HL-60 (cell line): ENCODE measurements at regions not wholly inside any gene's neighbourhood (a gene's known extent, or its start where the extent isn't known, plus 50 kb on each side); places are given as distances from the start of the nearest gene placed in this dataset.

ENCODE experiments used
- POLR2AphosphoS5 ChIP-seq: IDR thresholded peaks from 2 replicates; pipeline ENCODE4 v1.6.1; 2012; ENCODE audit warnings: low read depth
- TF ChIP-seq, protein P1 (sequence below): IDR thresholded peaks from one replicate; pipeline ENCODE4 v1.5.1; 2011; ENCODE audit warnings: low read length, control low read depth, inconsistent platforms; ENCODE audit not compliant: insufficient read depth
- TF ChIP-seq, protein P2 (sequence below): IDR thresholded peaks from 2 replicates; pipeline ENCODE4 v1.6.1; 2012; ENCODE audit warnings: low read depth; ENCODE audit not compliant: insufficient replicate concordance

DNA sequence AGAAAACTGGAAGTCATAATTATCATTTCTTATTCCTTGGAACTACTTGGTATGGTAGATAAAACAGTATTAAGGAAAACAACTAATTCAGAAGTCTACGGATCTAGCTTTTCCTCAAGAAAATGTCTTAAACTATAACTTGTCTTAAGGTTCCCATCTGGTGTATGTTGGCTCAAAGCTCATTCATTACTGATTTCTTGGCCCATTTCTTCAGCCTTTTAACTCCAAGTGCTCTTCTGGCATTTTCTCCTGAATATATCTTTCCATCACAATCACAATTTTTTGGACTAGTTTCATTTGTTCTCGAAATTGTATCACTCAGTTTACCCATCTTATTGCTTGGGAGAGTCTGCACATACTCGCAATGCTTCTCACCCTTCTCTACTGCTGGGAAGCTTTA is 150.1 kb downstream of the C12orf50 start:
- TF ChIP-seq, protein P1, sequence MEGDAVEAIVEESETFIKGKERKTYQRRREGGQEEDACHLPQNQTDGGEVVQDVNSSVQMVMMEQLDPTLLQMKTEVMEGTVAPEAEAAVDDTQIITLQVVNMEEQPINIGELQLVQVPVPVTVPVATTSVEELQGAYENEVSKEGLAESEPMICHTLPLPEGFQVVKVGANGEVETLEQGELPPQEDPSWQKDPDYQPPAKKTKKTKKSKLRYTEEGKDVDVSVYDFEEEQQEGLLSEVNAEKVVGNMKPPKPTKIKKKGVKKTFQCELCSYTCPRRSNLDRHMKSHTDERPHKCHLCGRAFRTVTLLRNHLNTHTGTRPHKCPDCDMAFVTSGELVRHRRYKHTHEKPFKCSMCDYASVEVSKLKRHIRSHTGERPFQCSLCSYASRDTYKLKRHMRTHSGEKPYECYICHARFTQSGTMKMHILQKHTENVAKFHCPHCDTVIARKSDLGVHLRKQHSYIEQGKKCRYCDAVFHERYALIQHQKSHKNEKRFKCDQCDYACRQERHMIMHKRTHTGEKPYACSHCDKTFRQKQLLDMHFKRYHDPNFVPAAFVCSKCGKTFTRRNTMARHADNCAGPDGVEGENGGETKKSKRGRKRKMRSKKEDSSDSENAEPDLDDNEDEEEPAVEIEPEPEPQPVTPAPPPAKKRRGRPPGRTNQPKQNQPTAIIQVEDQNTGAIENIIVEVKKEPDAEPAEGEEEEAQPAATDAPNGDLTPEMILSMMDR: no peak
- no peak for TF ChIP-seq POLR2AphosphoS5
- TF ChIP-seq, protein P2, sequence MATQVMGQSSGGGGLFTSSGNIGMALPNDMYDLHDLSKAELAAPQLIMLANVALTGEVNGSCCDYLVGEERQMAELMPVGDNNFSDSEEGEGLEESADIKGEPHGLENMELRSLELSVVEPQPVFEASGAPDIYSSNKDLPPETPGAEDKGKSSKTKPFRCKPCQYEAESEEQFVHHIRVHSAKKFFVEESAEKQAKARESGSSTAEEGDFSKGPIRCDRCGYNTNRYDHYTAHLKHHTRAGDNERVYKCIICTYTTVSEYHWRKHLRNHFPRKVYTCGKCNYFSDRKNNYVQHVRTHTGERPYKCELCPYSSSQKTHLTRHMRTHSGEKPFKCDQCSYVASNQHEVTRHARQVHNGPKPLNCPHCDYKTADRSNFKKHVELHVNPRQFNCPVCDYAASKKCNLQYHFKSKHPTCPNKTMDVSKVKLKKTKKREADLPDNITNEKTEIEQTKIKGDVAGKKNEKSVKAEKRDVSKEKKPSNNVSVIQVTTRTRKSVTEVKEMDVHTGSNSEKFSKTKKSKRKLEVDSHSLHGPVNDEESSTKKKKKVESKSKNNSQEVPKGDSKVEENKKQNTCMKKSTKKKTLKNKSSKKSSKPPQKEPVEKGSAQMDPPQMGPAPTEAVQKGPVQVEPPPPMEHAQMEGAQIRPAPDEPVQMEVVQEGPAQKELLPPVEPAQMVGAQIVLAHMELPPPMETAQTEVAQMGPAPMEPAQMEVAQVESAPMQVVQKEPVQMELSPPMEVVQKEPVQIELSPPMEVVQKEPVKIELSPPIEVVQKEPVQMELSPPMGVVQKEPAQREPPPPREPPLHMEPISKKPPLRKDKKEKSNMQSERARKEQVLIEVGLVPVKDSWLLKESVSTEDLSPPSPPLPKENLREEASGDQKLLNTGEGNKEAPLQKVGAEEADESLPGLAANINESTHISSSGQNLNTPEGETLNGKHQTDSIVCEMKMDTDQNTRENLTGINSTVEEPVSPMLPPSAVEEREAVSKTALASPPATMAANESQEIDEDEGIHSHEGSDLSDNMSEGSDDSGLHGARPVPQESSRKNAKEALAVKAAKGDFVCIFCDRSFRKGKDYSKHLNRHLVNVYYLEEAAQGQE: no peak
